Neural progenitor cell (in vitro differentiated cells): ENCODE measurements at regions not wholly inside any gene's neighbourhood (a gene's known extent, or its start where the extent isn't known, plus 50 kb on each side); places are given as distances from the start of the nearest gene placed in this dataset.

ENCODE experiments used
- DNase-seq: peaks from one replicate; pipeline ENCODE4 v3.0.0-alpha.2; 2016; ENCODE audit warnings: low spot score
- H2AFZ ChIP-seq: fragments of 200-600 bp; sonication (generic); replicated peaks from 2 replicates; pipeline ENCODE4 v1.6.1; 2016; ENCODE audit warnings: antibody characterized with exemption
- H3F3A ChIP-seq: fragments of 200-600 bp; sonication (generic); 2 replicates; pipeline ENCODE4 v1.6.1; 2016; ENCODE audit warnings: antibody characterized with exemption, low read depth
- H3K27ac ChIP-seq: fragments of 200-600 bp; sonication (generic); 2 replicates; pipeline ENCODE4 v1.5.1; 2016; ENCODE audit warnings: mild to moderate bottlenecking
- H3K27me3 ChIP-seq: fragments of 200-600 bp; sonication (generic); 2 replicates; pipeline ENCODE4 v1.6.1; 2016; ENCODE audit warnings: mild to moderate bottlenecking, moderate library complexity
- H3K36me3 ChIP-seq: fragments of 200-600 bp; sonication (generic); 2 replicates; pipeline ENCODE4 v1.5.1; 2016
- H3K4me1 ChIP-seq: fragments of 200-600 bp; sonication (generic); 2 replicates; pipeline ENCODE4 v1.6.1; 2016; ENCODE audit warnings: mixed run types
- H3K4me2 ChIP-seq: fragments of 200-600 bp; sonication (generic); 2 replicates; pipeline ENCODE4 v1.6.1; 2016
- H3K4me3 ChIP-seq: fragments of 200-600 bp; sonication (generic); 2 replicates; pipeline ENCODE4 v1.5.1; 2016
- H3K79me2 ChIP-seq: fragments of 200-600 bp; sonication (generic); 2 replicates; pipeline ENCODE4 v1.6.1; 2016; ENCODE audit warnings: low read depth
- H3K9ac ChIP-seq: fragments of 200-600 bp; sonication (generic); 2 replicates; pipeline ENCODE4 v1.6.1; 2016
- H3K9me3 ChIP-seq: fragments of 200-600 bp; sonication (generic); 2 replicates; pipeline ENCODE4 v1.5.1; 2016; ENCODE audit warnings: low read depth
- H4K20me1 ChIP-seq: fragments of 200-600 bp; sonication (generic); 2 replicates; pipeline ENCODE4 v1.6.1; 2016; ENCODE audit warnings: low read depth
- H3K27ac Mint-ChIP-seq: 3 replicates; pipeline ENCODE4 v1.8.0; 2021; ENCODE audit warnings: mixed read lengths
- H3K27me3 Mint-ChIP-seq: 2 replicates; pipeline ENCODE4 v1.8.0; 2022; ENCODE audit warnings: low read depth, mild to moderate bottlenecking, inconsistent platforms, moderate library complexity, mixed read lengths; ENCODE audit not compliant: insufficient read depth
- H3K36me3 Mint-ChIP-seq: 3 replicates; pipeline ENCODE4 v1.8.0; 2021; ENCODE audit warnings: mixed read lengths
- H3K4me1 Mint-ChIP-seq: 3 replicates; pipeline ENCODE4 v1.8.0; 2021; ENCODE audit warnings: mixed read lengths
- H3K4me3 Mint-ChIP-seq: 3 replicates; pipeline ENCODE4 v1.8.0; 2021; ENCODE audit warnings: mild to moderate bottlenecking, moderate library complexity, mixed read lengths
- H3K9me3 Mint-ChIP-seq: 3 replicates; pipeline ENCODE4 v1.8.0; 2020; ENCODE audit warnings: mixed read lengths
- CTCF ChIP-seq: fragments of 200-600 bp; sonication (generic); IDR thresholded peaks from 2 replicates; pipeline ENCODE4 v1.5.1; 2017; ENCODE audit warnings: antibody characterized with exemption, mild to moderate bottlenecking
- EZH2 ChIP-seq: fragments of 200-600 bp; sonication (generic); IDR thresholded peaks from 2 replicates; pipeline ENCODE4 v1.6.1; 2017; ENCODE audit warnings: antibody characterized with exemption, mild to moderate bottlenecking, moderate library complexity
- EZH2phosphoT487 ChIP-seq: fragments of 200-600 bp; sonication (generic); IDR thresholded peaks from 2 replicates; pipeline ENCODE4 v1.6.1; 2017; ENCODE audit warnings: antibody characterized with exemption

GRCh38 chr2:234423884-234424283 is 73.0 kb downstream of the ARL4C start:
- H3K27me3 Mint-ChIP-seq = peaks cover 5% of the 10 kb centered on the region
- H3K9me3 Mint-ChIP-seq = peaks cover 11% of the 10 kb centered on the region
- H3K9ac ChIP-seq = no peak overlapping the region

GRCh38 chr2:234422981-234423431 is 73.9 kb downstream of the ARL4C start:
- Mint-ChIP-seq H3K9me3 (peaks cover 19% of the 10 kb centered on the region), H3K4me3 (no peak overlapping the region), H3K27ac (no peak overlapping the region)

More at GRCh38 chr2:234423884-234424283, 73.0 kb downstream of the ARL4C start:
- Mint-ChIP-seq H3K36me3 (no peaks in the 10 kb centered on the region), H3K4me1 (peaks cover 55% of the 10 kb centered on the region), H3K27ac (no peak overlapping the region), H3K4me3 (no peak overlapping the region)
- Histone ChIP-seq H3F3A (peaks cover 35% of the 10 kb centered on the region), H3K4me3 (no peak overlapping the region), H3K79me2 (no peaks in the 10 kb centered on the region), H2AFZ (no peak overlapping the region), H4K20me1 (no peaks in the 10 kb centered on the region), H3K4me2 (no peak overlapping the region), H3K9me3 (no peaks in the 10 kb centered on the region), H3K36me3 (no peaks in the 10 kb centered on the region), H3K4me1 (peaks cover 35% of the 10 kb centered on the region), H3K27me3 (no peaks in the 10 kb centered on the region), H3K27ac (no peak overlapping the region)
- DNase-seq = no peak
- TF ChIP-seq CTCF = no peak
- no peak for TF ChIP-seq EZH2phosphoT487
- no peak for TF ChIP-seq EZH2

GRCh38 chr2:234422273-234422732 is 74.6 kb downstream of the ARL4C start:
- no peak overlapping the region for H3K27ac Mint-ChIP-seq
- Histone ChIP-seq H3K4me1 (peaks cover 32% of the 10 kb centered on the region), H4K20me1 (no peaks in the 10 kb centered on the region), H3K79me2 (no peaks in the 10 kb centered on the region), H3K4me2 (no peak overlapping the region), H2AFZ (no peak overlapping the region), H3K9ac (no peak overlapping the region), H3F3A (peaks cover 23% of the 10 kb centered on the region), H3K9me3 (no peaks in the 10 kb centered on the region), H3K4me3 (no peak overlapping the region), H3K36me3 (no peaks in the 10 kb centered on the region), H3K27ac (no peak overlapping the region), H3K27me3 (no peaks in the 10 kb centered on the region)
- H3K9me3 Mint-ChIP-seq = peaks cover 20% of the 10 kb centered on the region
- H3K4me1 Mint-ChIP-seq = peaks cover 46% of the 10 kb centered on the region
- no peak overlapping the region for H3K4me3 Mint-ChIP-seq
- peaks cover 8% of the 10 kb centered on the region for H3K27me3 Mint-ChIP-seq
- peaks cover 5% of the 10 kb centered on the region for H3K36me3 Mint-ChIP-seq
- no peak for TF ChIP-seq EZH2
- TF ChIP-seq EZH2phosphoT487 = no peak
- TF ChIP-seq CTCF = no peak
- no peak for DNase-seq

More at GRCh38 chr2:234422981-234423431, 73.9 kb downstream of the ARL4C start:
- Histone ChIP-seq H3K9me3 (no peaks in the 10 kb centered on the region), H3K9ac (no peak overlapping the region), H3K36me3 (no peaks in the 10 kb centered on the region), H3K4me3 (no peak overlapping the region), H3K27me3 (no peaks in the 10 kb centered on the region), H4K20me1 (no peaks in the 10 kb centered on the region), H3K79me2 (no peaks in the 10 kb centered on the region), H3K4me2 (no peak overlapping the region), H3K4me1 (peaks cover 38% of the 10 kb centered on the region), H2AFZ (no peak overlapping the region), H3F3A (peaks cover 30% of the 10 kb centered on the region), H3K27ac (no peak overlapping the region)
- Mint-ChIP-seq H3K4me1 (peaks cover 53% of the 10 kb centered on the region), H3K36me3 (peaks cover 5% of the 10 kb centered on the region), H3K27me3 (peaks cover 8% of the 10 kb centered on the region)
- TF ChIP-seq EZH2 (no peak), EZH2phosphoT487 (no peak), CTCF (no peak)
- DNase-seq = no peak
